HCT116 (cell line): ENCODE measurements at regions not wholly inside any gene's neighbourhood (a gene's known extent, or its start where the extent isn't known, plus 50 kb on each side); places are given as distances from the start of the nearest gene placed in this dataset.

ENCODE experiments used
- ATAC-seq: fragments of 200-7000 bp; cut with Tn5 transposase; 2 replicates; pipeline ENCODE4 v1.9.1; 2020; ENCODE audit warnings: mild to moderate bottlenecking, moderate library complexity
- BruUV-seq: library from RNA; stranded (reverse); fragments of 400-500 nt; replicated peaks from 2 replicates; lab custom pipeline; 2021; lab: Mats Ljungman, UMichigan
- CTCF ChIA-PET: fragments of 300-600 bp; sonication (Branson Sonifier 250); formaldehyde crosslinking; loops from one replicate; lab custom pipeline; 2021; ENCODE audit warnings: antibody characterized with exemption; lab: Charles Lee
- POLR2A ChIA-PET: fragments of 300-600, 350-600 bp; sonication (Branson Sonifier 250); formaldehyde crosslinking; loops from one replicate; lab custom pipeline; 2021; ENCODE audit warnings: antibody characterized with exemption; lab: Charles Lee
- RAD21 ChIA-PET, 2 experiments: fragments of 300-600 bp; sonication (Branson Sonifier 250); formaldehyde crosslinking; loops; one replicate each; lab custom pipeline; 2023; ENCODE audit warnings: low total read pairs in 2 of 2; ENCODE audit not compliant: uncharacterized antibody in 2 of 2, unreplicated experiment in 2 of 2, low non-redundant PET in 1 of 2; lab: Charles Lee
- DNase-seq: peaks from one replicate; pipeline ENCODE4 v3.0.0-alpha.2; 2010; ENCODE audit warnings: low read depth, low spot score
- H2AFZ ChIP-seq: fragments of 200-600 bp; shearing (Covaris generic), sonication (generic); 2 replicates; pipeline ENCODE4 v1.6.1; 2017; ENCODE audit warnings: low read depth, mixed run types, mixed read lengths, antibody characterized with exemption, low read length; ENCODE audit not compliant: poor library complexity, severe bottlenecking
- H3K27ac ChIP-seq: 2 replicates; pipeline ENCODE4 v1.5.1; 2012; ENCODE audit warnings: low read depth, low read length
- H3K27me3 ChIP-seq: fragments of 200-600 bp; sonication (generic); 2 replicates; pipeline ENCODE4 v1.6.1; 2016; ENCODE audit warnings: mixed run types, low read length, mixed read lengths; ENCODE audit not compliant: insufficient read depth
- H3K36me3 ChIP-seq, 2 experiments: fragments of 200-500 bp in 1 of 2; fragments of 200-600 bp in 1 of 2; sonication (Bioruptor generic) in 1 of 2; sonication (generic) in 1 of 2; 2 replicates each; pipeline versions ENCODE4 v1.5.1 to v1.6.1; 2014 to 2016; ENCODE audit warnings: low read length in 2 of 2, inconsistent platforms in 1 of 2, mixed read lengths in 1 of 2, mixed run types in 1 of 2; ENCODE audit not compliant: insufficient read depth in 2 of 2, control insufficient read depth in 1 of 2
- H3K4me1 ChIP-seq, 2 experiments: fragments of 200-600 bp in 1 of 2; sonication (generic) in 1 of 2; 2 replicates each; pipeline versions ENCODE4 v1.5.1 to v1.6.1; 2012 to 2017; ENCODE audit warnings: low read length in 2 of 2, inconsistent platforms in 1 of 2, mild to moderate bottlenecking in 1 of 2, mixed read lengths in 1 of 2, mixed run types in 1 of 2, moderate library complexity in 1 of 2; ENCODE audit not compliant: insufficient read depth in 2 of 2, control insufficient read depth in 1 of 2
- H3K4me2 ChIP-seq: fragments of 200-600 bp; sonication (generic); 2 replicates; pipeline ENCODE4 v1.6.1; 2017; ENCODE audit warnings: mixed run types, low read length, mixed read lengths
- H3K4me3 ChIP-seq, 2 experiments: fragments of 200-600 bp in 1 of 2; sonication (generic) in 1 of 2; replicated peaks in 1 of 2; 2 replicates each; pipeline ENCODE4 v1.5.1; 2011 to 2016; ENCODE audit warnings: low read length in 2 of 2, control low read depth in 1 of 2, low read depth in 1 of 2, mild to moderate bottlenecking in 1 of 2, mixed read lengths in 1 of 2, mixed run types in 1 of 2
- H3K79me2 ChIP-seq: fragments of 200-600 bp; sonication (generic); 2 replicates; pipeline ENCODE4 v1.6.1; 2017; ENCODE audit warnings: mild to moderate bottlenecking, mixed run types, low read length, moderate library complexity, mixed read lengths; ENCODE audit not compliant: insufficient read depth
- H3K9ac ChIP-seq: fragments of 200-600 bp; sonication (generic); 2 replicates; pipeline ENCODE4 v1.6.1; 2016; ENCODE audit warnings: low read length, mixed read lengths
- H3K9me2 ChIP-seq: fragments of 200-600 bp; sonication (generic), shearing (Covaris generic); 2 replicates; pipeline ENCODE4 v1.6.1; 2017; ENCODE audit warnings: mixed run types, mild to moderate bottlenecking, moderate library complexity; ENCODE audit not compliant: insufficient read depth
- H3K9me3 ChIP-seq, 2 experiments: fragments of 200-500 bp in 1 of 2; fragments of 200-600 bp in 1 of 2; sonication (Bioruptor generic) in 1 of 2; sonication (generic) in 1 of 2; 2 replicates each; pipeline ENCODE4 v1.6.1; 2014 to 2017; ENCODE audit warnings: low read length in 2 of 2, mixed read lengths in 2 of 2, inconsistent platforms in 1 of 2, low read depth in 1 of 2, mild to moderate bottlenecking in 1 of 2, mixed run types in 1 of 2, moderate library complexity in 1 of 2; ENCODE audit not compliant: control insufficient read depth in 1 of 2, insufficient read depth in 1 of 2
- H4K20me1 ChIP-seq: fragments of 200-600 bp; sonication (generic), shearing (Covaris generic); 2 replicates; pipeline ENCODE4 v1.6.1; 2017; ENCODE audit warnings: mixed run types, mild to moderate bottlenecking, moderate library complexity; ENCODE audit not compliant: insufficient read depth
- CBX3 ChIP-seq: IDR thresholded peaks from 2 replicates; pipeline ENCODE4 v1.6.1; 2012; ENCODE audit warnings: low read depth
- CEBPB ChIP-seq: IDR thresholded peaks from 2 replicates; pipeline ENCODE4 v1.6.1; 2012; ENCODE audit warnings: low read depth
- EGR1 ChIP-seq: IDR thresholded peaks from 2 replicates; pipeline ENCODE4 v1.6.1; 2012; ENCODE audit warnings: low read depth
- FOSL1 ChIP-seq: IDR thresholded peaks from 2 replicates; pipeline ENCODE4 v1.6.1; 2012; ENCODE audit warnings: low read depth
- MAX ChIP-seq: IDR thresholded peaks from 2 replicates; pipeline ENCODE4 v1.6.1; 2012
- POLR2A ChIP-seq: IDR thresholded peaks from 2 replicates; pipeline ENCODE4 v1.7.0; 2011; ENCODE audit warnings: borderline replicate concordance; ENCODE audit not compliant: insufficient read depth, insufficient read length; ENCODE audit errors: extremely low read depth
- POLR2AphosphoS5 ChIP-seq: IDR thresholded peaks from 2 replicates; pipeline ENCODE4 v1.6.1; 2011; ENCODE audit warnings: mild to moderate bottlenecking, low read depth, low read length, moderate library complexity
- REST ChIP-seq: IDR thresholded peaks from 2 replicates; pipeline ENCODE4 v1.6.1; 2012; ENCODE audit warnings: low read depth
- SIN3A ChIP-seq: IDR thresholded peaks from 2 replicates; pipeline ENCODE4 v1.6.1; 2012; ENCODE audit warnings: low read depth
- SP1 ChIP-seq: IDR thresholded peaks from 2 replicates; pipeline ENCODE4 v1.6.1; 2012; ENCODE audit warnings: low read depth
- SRF ChIP-seq: IDR thresholded peaks from 2 replicates; pipeline ENCODE4 v1.6.1; 2012; ENCODE audit warnings: low read depth
- YY1 ChIP-seq: IDR thresholded peaks from 2 replicates; pipeline ENCODE4 v1.6.1; 2011; ENCODE audit warnings: low read length, low read depth, moderate library complexity, mild to moderate bottlenecking; ENCODE audit not compliant: insufficient replicate concordance; ENCODE audit errors: extremely low read depth
- ZFX ChIP-seq: fragments of 450-650 bp; IDR thresholded peaks from 2 replicates; pipeline ENCODE4 v1.6.1; 2017
- ZNF274 ChIP-seq: fragments of 200-500 bp; sonication (Bioruptor generic); IDR thresholded peaks from 2 replicates; pipeline ENCODE4 v1.6.1; 2014; ENCODE audit warnings: mild to moderate bottlenecking, low read depth, low read length, inconsistent platforms
- intact Hi-C: fragments of 100-400 bp; cut with micrococcal nuclease; formaldehyde crosslinking; loops from 2 replicates; pipeline ENCODE4 v1.10.0; 2022
- TF ChIP-seq, protein P1 (sequence below): IDR thresholded peaks from 2 replicates; pipeline ENCODE4 v1.6.1; 2011; ENCODE audit warnings: mild to moderate bottlenecking, low read length, moderate library complexity; ENCODE audit not compliant: insufficient replicate concordance; ENCODE audit errors: extremely low read depth
- TF ChIP-seq, protein P2 (sequence below), 3 experiments: fragments of 200-600 bp in 1 of 3; sonication (generic) in 1 of 3; IDR thresholded peaks in 2 of 3; conservative IDR thresholded peaks in 1 of 3; 2 replicates each; pipeline ENCODE4 v1.5.1; 2012 to 2017; ENCODE audit warnings: low read depth in 2 of 3, low read length in 2 of 3, antibody characterized with exemption in 1 of 3, borderline replicate concordance in 1 of 3, control low read depth in 1 of 3, mild to moderate bottlenecking in 1 of 3, mixed read lengths in 1 of 3, mixed run types in 1 of 3, moderate library complexity in 1 of 3; ENCODE audit not compliant: insufficient read depth in 1 of 3

GRCh38 chr2:66682476-66682875, 247.6 kb downstream of the MEIS1 start:
- POLR2A ChIA-PET = no interaction called here
- no peaks in the 10 kb centered on the region for H3K27me3 ChIP-seq
- ATAC-seq = no peak
- no peak for DNase-seq
- no peaks in the 10 kb centered on the region for H3K9me2 ChIP-seq
- H3K9ac ChIP-seq = no peak overlapping the region
- H4K20me1 ChIP-seq = no peaks in the 10 kb centered on the region
- intact Hi-C loops = no loop called here
- no peak overlapping the region for H3K27ac ChIP-seq
- RAD21 ChIA-PET = no interaction called here
- no peaks in the 10 kb centered on the region for H3K36me3 ChIP-seq
- no peaks in the 10 kb centered on the region for H3K79me2 ChIP-seq
- no TSS peak for BruUV-seq
- no peak overlapping the region for H3K4me2 ChIP-seq
- H2AFZ ChIP-seq = no peak overlapping the region
- H3K4me1 ChIP-seq = no peaks in the 10 kb centered on the region
- no peak overlapping the region for H3K4me3 ChIP-seq
- CTCF ChIA-PET = no interaction called here
- TF ChIP-seq REST = no peak
- TF ChIP-seq POLR2A = no peak
- no peak for TF ChIP-seq YY1
- no peak for TF ChIP-seq FOSL1
- no peak for TF ChIP-seq CBX3
- TF ChIP-seq SRF = no peak
- TF ChIP-seq, protein P1, sequence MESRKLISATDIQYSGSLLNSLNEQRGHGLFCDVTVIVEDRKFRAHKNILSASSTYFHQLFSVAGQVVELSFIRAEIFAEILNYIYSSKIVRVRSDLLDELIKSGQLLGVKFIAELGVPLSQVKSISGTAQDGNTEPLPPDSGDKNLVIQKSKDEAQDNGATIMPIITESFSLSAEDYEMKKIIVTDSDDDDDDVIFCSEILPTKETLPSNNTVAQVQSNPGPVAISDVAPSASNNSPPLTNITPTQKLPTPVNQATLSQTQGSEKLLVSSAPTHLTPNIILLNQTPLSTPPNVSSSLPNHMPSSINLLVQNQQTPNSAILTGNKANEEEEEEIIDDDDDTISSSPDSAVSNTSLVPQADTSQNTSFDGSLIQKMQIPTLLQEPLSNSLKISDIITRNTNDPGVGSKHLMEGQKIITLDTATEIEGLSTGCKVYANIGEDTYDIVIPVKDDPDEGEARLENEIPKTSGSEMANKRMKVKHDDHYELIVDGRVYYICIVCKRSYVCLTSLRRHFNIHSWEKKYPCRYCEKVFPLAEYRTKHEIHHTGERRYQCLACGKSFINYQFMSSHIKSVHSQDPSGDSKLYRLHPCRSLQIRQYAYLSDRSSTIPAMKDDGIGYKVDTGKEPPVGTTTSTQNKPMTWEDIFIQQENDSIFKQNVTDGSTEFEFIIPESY = no peak
- TF ChIP-seq ZFX = no peak
- TF ChIP-seq, protein P2, sequence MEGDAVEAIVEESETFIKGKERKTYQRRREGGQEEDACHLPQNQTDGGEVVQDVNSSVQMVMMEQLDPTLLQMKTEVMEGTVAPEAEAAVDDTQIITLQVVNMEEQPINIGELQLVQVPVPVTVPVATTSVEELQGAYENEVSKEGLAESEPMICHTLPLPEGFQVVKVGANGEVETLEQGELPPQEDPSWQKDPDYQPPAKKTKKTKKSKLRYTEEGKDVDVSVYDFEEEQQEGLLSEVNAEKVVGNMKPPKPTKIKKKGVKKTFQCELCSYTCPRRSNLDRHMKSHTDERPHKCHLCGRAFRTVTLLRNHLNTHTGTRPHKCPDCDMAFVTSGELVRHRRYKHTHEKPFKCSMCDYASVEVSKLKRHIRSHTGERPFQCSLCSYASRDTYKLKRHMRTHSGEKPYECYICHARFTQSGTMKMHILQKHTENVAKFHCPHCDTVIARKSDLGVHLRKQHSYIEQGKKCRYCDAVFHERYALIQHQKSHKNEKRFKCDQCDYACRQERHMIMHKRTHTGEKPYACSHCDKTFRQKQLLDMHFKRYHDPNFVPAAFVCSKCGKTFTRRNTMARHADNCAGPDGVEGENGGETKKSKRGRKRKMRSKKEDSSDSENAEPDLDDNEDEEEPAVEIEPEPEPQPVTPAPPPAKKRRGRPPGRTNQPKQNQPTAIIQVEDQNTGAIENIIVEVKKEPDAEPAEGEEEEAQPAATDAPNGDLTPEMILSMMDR (IDR thresholded peaks at IDR 0.05 in 2 of 3, conservative IDR thresholded peaks at IDR 0.05 in 1 of 3; ENCODE audit: borderline replicate concordance in 1 of 3, insufficient read depth in 1 of 3, low read depth in 2 of 3, low read length in 2 of 3) = no peak
- TF ChIP-seq MAX = no peak
- TF ChIP-seq CEBPB = no peak
- no peak for TF ChIP-seq SIN3A
- no peak for TF ChIP-seq EGR1
- TF ChIP-seq ZNF274 = no peak
- TF ChIP-seq SP1 = no peak
- no peak for TF ChIP-seq POLR2AphosphoS5
- 0 out of 4 replicates have a peak, but pooled peaks cover 3% of the 10 kb centered on the region in 2 experiments for H3K9me3 ChIP-seq
